ENCODE measurements at regions not wholly inside any gene's neighbourhood (a gene's known extent, or its start where the extent isn't known, plus 50 kb on each side); places are given as distances from the start of the nearest gene placed in this dataset.

- Histone ChIP-seq H3K4me1 (ENCODE audit: insufficient read depth, poor library complexity, severe bottlenecking) (no peaks in the 10 kb centered on the region), H3K9me3 (ENCODE audit: severe bottlenecking) (no peaks in the 10 kb centered on the region), H3K27me3 (ENCODE audit: insufficient read depth, poor library complexity, severe bottlenecking) (peaks cover 17% of the 10 kb centered on the region), H3K36me3 (ENCODE audit: low read depth) (no peaks in the 10 kb centered on the region), H3K4me3 (ENCODE audit: severe bottlenecking) (no peak overlapping the region), H3K27ac (ENCODE audit: poor library complexity, severe bottlenecking) (no peak overlapping the region)
- DNase-seq (ENCODE audit: low spot score) (no peak), ATAC-seq (ENCODE audit: low read depth) (no peak)
- TF ChIP-seq, protein P1, sequence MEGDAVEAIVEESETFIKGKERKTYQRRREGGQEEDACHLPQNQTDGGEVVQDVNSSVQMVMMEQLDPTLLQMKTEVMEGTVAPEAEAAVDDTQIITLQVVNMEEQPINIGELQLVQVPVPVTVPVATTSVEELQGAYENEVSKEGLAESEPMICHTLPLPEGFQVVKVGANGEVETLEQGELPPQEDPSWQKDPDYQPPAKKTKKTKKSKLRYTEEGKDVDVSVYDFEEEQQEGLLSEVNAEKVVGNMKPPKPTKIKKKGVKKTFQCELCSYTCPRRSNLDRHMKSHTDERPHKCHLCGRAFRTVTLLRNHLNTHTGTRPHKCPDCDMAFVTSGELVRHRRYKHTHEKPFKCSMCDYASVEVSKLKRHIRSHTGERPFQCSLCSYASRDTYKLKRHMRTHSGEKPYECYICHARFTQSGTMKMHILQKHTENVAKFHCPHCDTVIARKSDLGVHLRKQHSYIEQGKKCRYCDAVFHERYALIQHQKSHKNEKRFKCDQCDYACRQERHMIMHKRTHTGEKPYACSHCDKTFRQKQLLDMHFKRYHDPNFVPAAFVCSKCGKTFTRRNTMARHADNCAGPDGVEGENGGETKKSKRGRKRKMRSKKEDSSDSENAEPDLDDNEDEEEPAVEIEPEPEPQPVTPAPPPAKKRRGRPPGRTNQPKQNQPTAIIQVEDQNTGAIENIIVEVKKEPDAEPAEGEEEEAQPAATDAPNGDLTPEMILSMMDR (IDR thresholded peaks at IDR 0.05; ENCODE audit: poor library complexity, severe bottlenecking), result no peak
Measured at GRCh38 chr10:2933519-2933918, 133.8 kb upstream of the PFKP start.

DNA sequence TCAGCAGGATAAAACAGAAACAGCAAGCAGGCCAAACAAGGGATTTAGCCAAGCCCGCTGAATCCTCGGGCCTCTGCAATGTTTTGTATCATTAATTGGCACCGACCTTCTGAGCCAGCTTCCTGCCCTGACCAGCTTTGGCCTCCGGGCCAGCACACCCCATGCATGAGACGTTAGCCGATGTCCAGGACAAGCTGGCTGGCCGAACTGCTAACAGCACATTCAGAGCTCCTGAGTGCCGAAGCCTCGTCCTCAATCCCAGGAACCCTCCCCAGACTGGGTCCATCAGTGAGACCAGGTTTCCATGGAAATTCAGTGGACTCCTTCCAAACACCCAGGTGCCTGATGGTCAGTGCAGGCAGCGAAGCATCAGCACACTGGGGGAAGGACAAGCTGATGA, 134.3 kb upstream of the PFKP start:
- H3K4me1 ChIP-seq (ENCODE audit: insufficient read depth, poor library complexity, severe bottlenecking), result no peaks in the 10 kb centered on the region

DNA sequence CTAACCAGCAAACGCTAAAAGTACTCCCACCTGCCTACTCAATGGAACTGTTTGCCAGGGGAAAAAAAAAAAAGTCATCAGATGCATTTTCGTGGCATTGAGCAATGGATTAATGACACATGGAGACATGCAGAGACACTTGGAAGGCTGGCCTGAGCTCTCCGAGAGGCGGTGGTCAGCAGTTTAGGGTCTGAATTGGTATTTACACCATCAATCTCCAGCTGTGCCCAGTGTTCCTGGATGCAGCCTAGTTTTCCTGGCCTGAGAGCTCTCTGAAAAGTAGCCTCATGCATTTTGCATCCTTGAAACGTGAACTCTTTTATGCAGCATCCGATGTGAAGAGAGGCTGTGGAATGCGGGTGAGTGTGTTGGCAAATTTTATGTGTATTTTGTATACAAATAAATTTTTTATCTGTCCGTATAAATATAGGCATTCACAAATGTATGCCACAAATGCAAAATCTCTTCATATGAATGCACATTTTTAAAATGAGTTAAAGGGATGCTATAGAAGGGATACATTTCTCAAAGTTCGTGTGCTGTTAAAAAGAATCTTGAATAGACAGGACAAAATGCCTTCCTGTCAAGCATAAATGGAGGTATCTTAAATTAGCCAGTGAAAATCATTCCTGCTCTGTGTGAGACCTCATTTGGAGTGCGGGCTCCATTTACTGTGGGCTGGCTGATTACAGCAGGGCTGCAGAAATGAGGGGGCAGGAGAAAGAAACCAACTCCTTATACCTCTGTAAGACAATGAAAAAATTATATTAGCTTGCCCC, 137.7 kb upstream of the PFKP start:
- Histone ChIP-seq H3K27ac (ENCODE audit: poor library complexity, severe bottlenecking) (no peak overlapping the region), H3K4me1 (ENCODE audit: insufficient read depth, poor library complexity, severe bottlenecking) (no peaks in the 10 kb centered on the region), H3K36me3 (ENCODE audit: low read depth) (no peaks in the 10 kb centered on the region), H3K27me3 (ENCODE audit: insufficient read depth, poor library complexity, severe bottlenecking) (peaks cover 6% of the 10 kb centered on the region), H3K9me3 (ENCODE audit: severe bottlenecking) (no peaks in the 10 kb centered on the region), H3K4me3 (ENCODE audit: severe bottlenecking) (no peak overlapping the region)
- no peak for DNase-seq (ENCODE audit: low spot score)
- no peak for ATAC-seq (ENCODE audit: low read depth)
- TF ChIP-seq, protein P1 (IDR thresholded peaks at IDR 0.05; ENCODE audit: poor library complexity, severe bottlenecking), result no peak

More for the DNA sequence above, 134.3 kb upstream of the PFKP start:
- peaks cover 17% of the 10 kb centered on the region for H3K27me3 ChIP-seq (ENCODE audit: insufficient read depth, poor library complexity, severe bottlenecking)
- ATAC-seq (ENCODE audit: low read depth) (no peak), DNase-seq (ENCODE audit: low spot score) (no peak)
- H3K36me3 ChIP-seq (ENCODE audit: low read depth), result no peaks in the 10 kb centered on the region
- no peak overlapping the region for H3K4me3 ChIP-seq (ENCODE audit: severe bottlenecking)
- no peak overlapping the region for H3K27ac ChIP-seq (ENCODE audit: poor library complexity, severe bottlenecking)
- TF ChIP-seq, protein P1 (IDR thresholded peaks at IDR 0.05; ENCODE audit: poor library complexity, severe bottlenecking), result no peak
- no peaks in the 10 kb centered on the region for H3K9me3 ChIP-seq (ENCODE audit: severe bottlenecking)

GRCh38 chr10:2927958-2928840, 139.1 kb upstream of the PFKP start:
- Histone ChIP-seq H3K4me3 (ENCODE audit: severe bottlenecking) (no peak overlapping the region), H3K27ac (ENCODE audit: poor library complexity, severe bottlenecking) (no peak overlapping the region), H3K4me1 (ENCODE audit: insufficient read depth, poor library complexity, severe bottlenecking) (no peaks in the 10 kb centered on the region), H3K36me3 (ENCODE audit: low read depth) (no peaks in the 10 kb centered on the region), H3K9me3 (ENCODE audit: severe bottlenecking) (no peaks in the 10 kb centered on the region), H3K27me3 (ENCODE audit: insufficient read depth, poor library complexity, severe bottlenecking) (no peaks in the 10 kb centered on the region)
- TF ChIP-seq, protein P1 (IDR thresholded peaks at IDR 0.05; ENCODE audit: poor library complexity, severe bottlenecking), result peak; percentile 54
- ATAC-seq (ENCODE audit: low read depth) (peak; percentile 61), DNase-seq (ENCODE audit: low spot score) (no peak)

Data from RWPE2 (cell line).